ENCODE measurements at regions not wholly inside any gene's neighbourhood (a gene's known extent, or its start where the extent isn't known, plus 50 kb on each side); places are given as distances from the start of the nearest gene placed in this dataset.
A peak's percentile ranks its signal among the peaks of the same experiment; 100 is the strongest.

DNA sequence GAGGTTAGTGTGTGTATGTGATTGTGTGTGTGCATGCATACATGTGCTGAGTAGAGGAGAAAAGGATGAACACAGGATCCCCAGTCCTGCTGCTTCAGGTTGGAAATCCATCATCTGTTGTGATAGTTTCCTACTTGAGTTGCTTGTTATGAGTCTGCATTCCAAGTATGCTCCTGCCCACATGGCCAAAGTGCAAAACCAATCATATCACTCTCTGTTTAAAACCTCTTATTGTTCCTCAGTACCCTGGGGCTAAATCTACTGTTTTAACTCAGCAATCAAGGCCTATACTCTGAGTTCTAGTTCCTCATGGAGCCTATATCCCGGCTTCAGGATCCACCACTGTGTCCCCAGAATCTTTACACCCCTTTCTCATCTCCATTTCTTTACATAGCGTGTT is 139.9 kb upstream of the TLE3 start:
- no peak for ATAC-seq
- no peaks in the 10 kb centered on the region for H3K4me1 ChIP-seq
- no peaks in the 10 kb centered on the region for H3K27me3 ChIP-seq
- no peaks in the 10 kb centered on the region for H3K36me3 ChIP-seq
- DNase-seq: peak in 1 of 3 donors; percentile 5
- no peak overlapping the region for H3K27ac ChIP-seq
- TF ChIP-seq, protein P1, sequence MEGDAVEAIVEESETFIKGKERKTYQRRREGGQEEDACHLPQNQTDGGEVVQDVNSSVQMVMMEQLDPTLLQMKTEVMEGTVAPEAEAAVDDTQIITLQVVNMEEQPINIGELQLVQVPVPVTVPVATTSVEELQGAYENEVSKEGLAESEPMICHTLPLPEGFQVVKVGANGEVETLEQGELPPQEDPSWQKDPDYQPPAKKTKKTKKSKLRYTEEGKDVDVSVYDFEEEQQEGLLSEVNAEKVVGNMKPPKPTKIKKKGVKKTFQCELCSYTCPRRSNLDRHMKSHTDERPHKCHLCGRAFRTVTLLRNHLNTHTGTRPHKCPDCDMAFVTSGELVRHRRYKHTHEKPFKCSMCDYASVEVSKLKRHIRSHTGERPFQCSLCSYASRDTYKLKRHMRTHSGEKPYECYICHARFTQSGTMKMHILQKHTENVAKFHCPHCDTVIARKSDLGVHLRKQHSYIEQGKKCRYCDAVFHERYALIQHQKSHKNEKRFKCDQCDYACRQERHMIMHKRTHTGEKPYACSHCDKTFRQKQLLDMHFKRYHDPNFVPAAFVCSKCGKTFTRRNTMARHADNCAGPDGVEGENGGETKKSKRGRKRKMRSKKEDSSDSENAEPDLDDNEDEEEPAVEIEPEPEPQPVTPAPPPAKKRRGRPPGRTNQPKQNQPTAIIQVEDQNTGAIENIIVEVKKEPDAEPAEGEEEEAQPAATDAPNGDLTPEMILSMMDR (IDR thresholded peaks at IDR 0.05): no peak
- TF ChIP-seq POLR2A (IDR thresholded peaks at IDR 0.05): no peak
- no peaks in the 10 kb centered on the region for H3K9me3 ChIP-seq
- intact Hi-C loops (cut with DNase I): no loop called here
- WGBS (ENCODE audit: insufficient coverage, low coverage, low lambda C conversion rate, missing lambda C conversion rate): 83% methylated on average over 2 of the region's 2 CpGs
- H3K4me3 ChIP-seq: no peak overlapping the region

DNA sequence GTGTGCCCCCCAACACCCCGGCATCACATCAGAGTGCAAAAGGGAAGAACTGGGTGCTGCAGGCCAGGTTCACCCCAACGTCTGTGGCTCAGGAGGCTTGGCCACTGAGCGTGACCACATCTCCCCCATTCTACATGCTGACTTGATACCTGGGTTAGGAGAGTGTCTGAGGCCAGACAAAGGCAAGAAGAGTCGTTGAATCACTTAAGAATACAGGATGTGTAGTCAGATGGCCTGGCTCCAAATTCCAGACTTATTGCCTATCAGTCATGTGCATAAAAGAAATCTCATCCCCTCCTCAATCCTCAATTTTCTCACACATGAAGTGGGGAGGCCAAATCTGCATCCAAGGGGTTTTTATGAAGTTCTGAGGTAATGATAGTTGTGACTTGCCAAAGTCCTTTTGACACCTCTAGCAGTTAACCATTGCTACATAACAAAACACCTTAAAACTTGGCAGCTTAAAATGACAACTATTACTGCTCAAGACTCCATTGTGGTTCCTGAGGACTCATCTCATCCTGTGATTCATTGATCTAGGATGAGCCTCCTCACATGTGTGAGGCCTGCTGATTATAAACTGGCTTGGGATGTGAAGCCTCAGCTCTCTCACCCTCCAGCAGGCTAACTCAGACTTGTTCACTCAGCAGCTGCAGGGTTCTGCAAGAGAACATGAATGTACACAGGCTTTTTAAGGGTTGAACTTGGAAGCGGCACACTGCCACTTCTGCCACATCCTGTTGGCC is 138.8 kb upstream of the TLE3 start:
- no peaks in the 10 kb centered on the region for H3K9me3 ChIP-seq
- no peak overlapping the region for H3K4me3 ChIP-seq
- WGBS (ENCODE audit: insufficient coverage, low coverage, low lambda C conversion rate, missing lambda C conversion rate): 83% methylated on average over 1 of the region's 5 CpGs
- no peaks in the 10 kb centered on the region for H3K4me1 ChIP-seq
- TF ChIP-seq, protein P1 (IDR thresholded peaks at IDR 0.05): no peak
- no peak for TF ChIP-seq POLR2A (IDR thresholded peaks at IDR 0.05)
- intact Hi-C loops (cut with DNase I): no loop called here
- H3K36me3 ChIP-seq: no peaks in the 10 kb centered on the region
- no peak overlapping the region for H3K27ac ChIP-seq
- no peaks in the 10 kb centered on the region for H3K27me3 ChIP-seq
- DNase-seq: peak in 1 of 3 donors; percentile 29
- ATAC-seq: no peak

DNA sequence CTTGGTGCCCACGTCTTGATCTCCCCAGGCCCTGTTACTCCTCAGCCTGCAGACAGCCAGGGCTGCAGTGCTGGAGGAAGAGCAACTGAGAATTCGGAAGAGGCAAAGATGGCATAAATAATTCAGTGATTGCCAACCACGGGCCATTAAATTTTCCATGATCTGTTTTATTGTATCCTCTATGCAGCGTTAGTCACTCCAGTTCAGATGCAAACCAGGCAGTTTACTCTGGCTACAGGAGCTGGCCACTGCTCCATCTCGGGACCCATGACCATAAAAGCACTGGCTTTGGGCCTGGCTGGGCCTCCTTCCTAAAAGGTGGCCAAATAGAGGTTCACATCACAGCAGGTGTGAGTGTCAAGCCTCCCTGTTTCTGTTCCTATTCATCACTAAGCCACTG is 137.6 kb upstream of the TLE3 start:
- Histone ChIP-seq H3K27ac (no peak overlapping the region), H3K36me3 (no peaks in the 10 kb centered on the region), H3K4me1 (no peaks in the 10 kb centered on the region), H3K9me3 (no peaks in the 10 kb centered on the region), H3K4me3 (no peak overlapping the region), H3K27me3 (no peaks in the 10 kb centered on the region)
- intact Hi-C loops (cut with DNase I): no loop called here
- peak in 1 of 3 donors; percentile 10 for DNase-seq
- ATAC-seq: no peak
- TF ChIP-seq POLR2A (IDR thresholded peaks at IDR 0.05): no peak
- TF ChIP-seq, protein P1 (IDR thresholded peaks at IDR 0.05): no peak
- WGBS (ENCODE audit: insufficient coverage, low coverage, low lambda C conversion rate, missing lambda C conversion rate): 80% methylated on average over 4 of the region's 5 CpGs

DNA sequence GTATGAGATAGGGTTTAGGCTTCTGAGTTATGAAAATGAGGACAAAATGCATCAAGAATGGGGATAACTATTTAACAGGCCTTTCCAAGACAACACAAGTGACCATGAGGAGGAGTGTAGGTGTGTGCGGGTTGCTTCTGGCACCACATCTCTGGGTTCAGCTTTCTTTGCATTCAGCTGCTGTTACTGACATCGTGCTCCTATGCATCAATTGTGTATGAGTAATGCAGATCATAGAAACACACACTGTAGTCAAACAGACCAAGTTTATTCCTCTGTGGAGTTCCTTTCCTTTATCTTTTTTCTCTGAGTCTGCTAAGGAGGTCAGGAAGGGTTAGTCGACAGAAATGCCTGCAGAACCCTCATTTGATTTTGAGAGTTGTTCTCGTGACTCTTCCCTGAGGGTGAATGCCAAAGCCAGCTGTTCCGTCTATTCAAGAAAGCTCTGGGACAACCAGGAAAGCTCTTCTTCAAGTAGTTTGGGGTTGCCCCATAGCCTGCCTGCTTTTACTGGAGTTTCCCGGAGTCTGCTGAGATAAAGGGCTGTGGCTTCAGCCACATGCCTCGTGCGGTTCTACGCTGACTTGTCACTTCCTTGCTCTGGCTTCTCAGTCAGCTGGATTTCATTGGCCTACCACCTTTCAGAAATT is 136.7 kb upstream of the TLE3 start:
- DNase-seq (peak in 1 of 3 donors; percentile 26), ATAC-seq (peak in 3 of 4 donors; percentile 43 to 63 (median 47))
- H3K27ac ChIP-seq: no peak overlapping the region
- H3K9me3 ChIP-seq: no peaks in the 10 kb centered on the region
- no peaks in the 10 kb centered on the region for H3K27me3 ChIP-seq
- WGBS (ENCODE audit: insufficient coverage, low coverage, low lambda C conversion rate, missing lambda C conversion rate): 46% methylated on average over 9 of the region's 9 CpGs
- TF ChIP-seq, protein P1 (IDR thresholded peaks at IDR 0.05): no peak
- no peak for TF ChIP-seq POLR2A (IDR thresholded peaks at IDR 0.05)
- intact Hi-C loops (cut with DNase I): no loop called here
- H3K4me1 ChIP-seq: no peaks in the 10 kb centered on the region
- no peak overlapping the region for H3K4me3 ChIP-seq
- H3K36me3 ChIP-seq: no peaks in the 10 kb centered on the region
